ENCODE measurements at regions not wholly inside any gene's neighbourhood (a gene's known extent, or its start where the extent isn't known, plus 50 kb on each side); places are given as distances from the start of the nearest gene placed in this dataset.

DNA sequence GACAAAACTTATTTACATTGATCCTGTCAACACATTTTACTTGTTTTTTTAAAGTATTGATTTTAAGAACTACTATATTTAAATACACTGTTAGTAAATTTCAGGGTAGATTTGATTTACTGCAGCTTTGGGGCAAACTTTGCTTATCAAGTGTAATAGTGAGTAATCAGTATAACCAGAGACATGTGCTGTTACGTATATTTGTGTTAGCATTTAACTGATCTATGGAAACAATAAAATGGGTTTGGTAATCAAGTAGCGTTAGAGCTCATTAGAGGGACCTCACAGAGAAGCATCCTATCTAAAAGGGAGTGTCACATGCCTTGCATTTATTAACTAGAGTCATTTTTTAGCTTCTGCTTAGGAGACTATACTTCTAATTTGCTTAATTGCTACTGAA, 131.5 kb upstream of the ALCAM start:
- intact Hi-C loops (cut with micrococcal nuclease), result loop anchor here (10.0 kb wide), 2 partner anchors 60 to 960 kb away; no protein-coding TSS in a partner anchor
- no peaks in the 10 kb centered on the region for H3K9me3 Mint-ChIP-seq
- H3K4me3 Mint-ChIP-seq, result no peak overlapping the region
- POLR2A ChIA-PET, result no interaction called here
- DNase-seq (no peak), ATAC-seq (ENCODE audit: low read depth) (no peak)
- no peaks in the 10 kb centered on the region for H3K4me1 Mint-ChIP-seq
- H3K27me3 Mint-ChIP-seq, result peaks cover 7% of the 10 kb centered on the region
- no peaks in the 10 kb centered on the region for H3K36me3 Mint-ChIP-seq (ENCODE audit: low read depth)
- H3K27ac Mint-ChIP-seq, result no peak overlapping the region
- CTCF ChIA-PET, result no interaction called here
- TF ChIP-seq, protein P1, sequence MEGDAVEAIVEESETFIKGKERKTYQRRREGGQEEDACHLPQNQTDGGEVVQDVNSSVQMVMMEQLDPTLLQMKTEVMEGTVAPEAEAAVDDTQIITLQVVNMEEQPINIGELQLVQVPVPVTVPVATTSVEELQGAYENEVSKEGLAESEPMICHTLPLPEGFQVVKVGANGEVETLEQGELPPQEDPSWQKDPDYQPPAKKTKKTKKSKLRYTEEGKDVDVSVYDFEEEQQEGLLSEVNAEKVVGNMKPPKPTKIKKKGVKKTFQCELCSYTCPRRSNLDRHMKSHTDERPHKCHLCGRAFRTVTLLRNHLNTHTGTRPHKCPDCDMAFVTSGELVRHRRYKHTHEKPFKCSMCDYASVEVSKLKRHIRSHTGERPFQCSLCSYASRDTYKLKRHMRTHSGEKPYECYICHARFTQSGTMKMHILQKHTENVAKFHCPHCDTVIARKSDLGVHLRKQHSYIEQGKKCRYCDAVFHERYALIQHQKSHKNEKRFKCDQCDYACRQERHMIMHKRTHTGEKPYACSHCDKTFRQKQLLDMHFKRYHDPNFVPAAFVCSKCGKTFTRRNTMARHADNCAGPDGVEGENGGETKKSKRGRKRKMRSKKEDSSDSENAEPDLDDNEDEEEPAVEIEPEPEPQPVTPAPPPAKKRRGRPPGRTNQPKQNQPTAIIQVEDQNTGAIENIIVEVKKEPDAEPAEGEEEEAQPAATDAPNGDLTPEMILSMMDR (IDR thresholded peaks at IDR 0.05), result no peak

DNA sequence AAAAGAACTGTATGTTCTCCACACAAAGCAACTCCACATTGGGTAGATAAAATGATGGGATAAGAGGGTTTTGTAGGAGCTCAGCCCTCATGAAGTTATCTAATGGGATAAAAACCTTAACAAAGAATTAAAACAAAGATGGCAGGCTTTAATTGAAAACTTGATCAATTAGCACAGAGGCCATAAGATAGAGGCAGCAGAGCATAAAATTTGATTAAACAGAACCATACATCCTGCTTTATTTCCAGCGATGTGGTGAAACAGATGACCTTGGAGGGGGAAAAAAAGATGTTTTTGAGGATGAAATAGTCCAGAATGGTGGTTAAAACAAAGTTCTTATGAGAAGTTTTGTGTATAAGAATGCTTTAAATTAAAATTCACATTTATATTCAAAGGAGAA, 130.9 kb upstream of the ALCAM start:
- Mint-ChIP-seq H3K4me3 (no peak overlapping the region), H3K27ac (no peak overlapping the region), H3K36me3 (ENCODE audit: low read depth) (no peaks in the 10 kb centered on the region), H3K27me3 (peaks cover 7% of the 10 kb centered on the region), H3K9me3 (no peaks in the 10 kb centered on the region), H3K4me1 (no peaks in the 10 kb centered on the region)
- POLR2A ChIA-PET, result no interaction called here
- ATAC-seq (ENCODE audit: low read depth) (no peak), DNase-seq (no peak)
- CTCF ChIA-PET, result no interaction called here
- intact Hi-C loops (cut with micrococcal nuclease), result loop anchor here (10.0 kb wide), 2 partner anchors 59 to 961 kb away; no protein-coding TSS in a partner anchor
- TF ChIP-seq, protein P1 (IDR thresholded peaks at IDR 0.05), result no peak

DNA sequence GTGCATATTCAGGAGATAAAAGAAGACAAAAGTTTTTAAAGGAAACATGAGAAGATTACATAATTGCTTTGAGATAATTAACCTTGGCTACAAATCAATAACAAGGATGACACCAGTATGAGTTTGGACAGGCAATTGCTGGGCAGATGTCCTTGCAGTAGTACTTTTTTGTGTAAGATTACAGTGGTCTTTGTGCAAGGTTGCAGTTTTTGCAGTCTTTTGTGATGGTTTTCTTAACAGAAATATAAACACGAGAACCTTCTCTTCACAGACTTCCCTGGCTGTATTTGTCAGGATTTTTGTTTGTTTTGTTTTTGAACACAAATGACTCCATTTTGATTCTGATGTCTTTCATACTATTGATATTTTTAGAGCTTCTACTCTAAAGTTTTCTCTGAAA, 128.3 kb upstream of the ALCAM start:
- TF ChIP-seq, protein P1 (IDR thresholded peaks at IDR 0.05), result no peak
- H3K27ac Mint-ChIP-seq, result no peak overlapping the region
- DNase-seq, result no peak
- ChIA-PET CTCF (no interaction called here), POLR2A (no interaction called here)
- ATAC-seq (ENCODE audit: low read depth), result no peak
- H3K27me3 Mint-ChIP-seq, result peaks cover 8% of the 10 kb centered on the region
- H3K4me1 Mint-ChIP-seq, result no peaks in the 10 kb centered on the region
- H3K4me3 Mint-ChIP-seq, result no peak overlapping the region
- H3K9me3 Mint-ChIP-seq, result no peaks in the 10 kb centered on the region
- H3K36me3 Mint-ChIP-seq (ENCODE audit: low read depth), result no peaks in the 10 kb centered on the region
- intact Hi-C loops (cut with micrococcal nuclease), result loop anchor here (10.0 kb wide), 2 partner anchors 56 to 964 kb away; no protein-coding TSS in a partner anchor

DNA sequence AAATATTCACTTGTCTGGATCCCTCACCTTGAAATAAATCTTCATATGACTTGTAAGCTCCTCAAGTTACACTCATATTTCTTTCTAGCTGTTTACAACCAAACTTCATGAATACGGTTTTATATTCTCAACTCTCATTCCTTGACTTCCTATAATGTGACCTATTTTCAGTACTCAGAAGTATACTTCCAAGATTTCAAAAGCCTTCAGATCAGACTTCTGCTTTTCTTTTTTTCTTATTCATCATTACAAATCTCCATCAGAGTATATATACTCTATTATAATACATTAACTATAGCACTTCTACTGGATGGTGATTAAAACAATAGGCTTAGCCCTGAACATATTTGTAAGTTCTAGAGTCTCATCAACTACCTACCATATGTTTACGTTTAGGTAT, 123.6 kb upstream of the ALCAM start:
- peaks cover 6% of the 10 kb centered on the region for H3K27me3 Mint-ChIP-seq
- no peaks in the 10 kb centered on the region for H3K9me3 Mint-ChIP-seq
- DNase-seq, result no peak
- ChIA-PET CTCF (no interaction called here), POLR2A (no interaction called here)
- intact Hi-C loops (cut with micrococcal nuclease), result no loop called here
- TF ChIP-seq, protein P1 (IDR thresholded peaks at IDR 0.05), result no peak
- no peak for ATAC-seq (ENCODE audit: low read depth)
- no peaks in the 10 kb centered on the region for H3K4me1 Mint-ChIP-seq
- H3K36me3 Mint-ChIP-seq (ENCODE audit: low read depth), result no peaks in the 10 kb centered on the region
- H3K27ac Mint-ChIP-seq, result no peak overlapping the region
- H3K4me3 Mint-ChIP-seq, result no peak overlapping the region

DNA sequence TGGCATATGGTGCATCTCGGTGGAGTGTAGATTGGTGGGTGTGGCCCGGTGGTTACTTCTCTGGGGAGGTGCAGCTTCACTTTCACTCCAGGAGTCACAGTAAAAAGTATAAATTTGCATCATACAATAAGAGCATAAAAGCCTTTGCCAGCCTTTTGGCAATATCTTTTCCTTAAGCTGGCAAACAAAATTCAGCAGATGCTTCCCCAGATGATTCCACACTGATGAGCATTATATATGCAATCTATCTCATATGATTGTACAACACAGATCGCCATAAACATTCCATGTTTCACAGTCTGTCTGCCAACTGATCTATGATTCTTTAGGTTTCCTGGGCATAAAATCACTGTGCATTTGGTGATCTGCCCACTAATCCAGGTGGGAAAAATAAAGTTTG, 120.2 kb upstream of the ALCAM start:
- H3K27me3 Mint-ChIP-seq, result no peaks in the 10 kb centered on the region
- no peaks in the 10 kb centered on the region for H3K36me3 Mint-ChIP-seq (ENCODE audit: low read depth)
- DNase-seq (no peak), ATAC-seq (ENCODE audit: low read depth) (no peak)
- ChIA-PET CTCF (interaction anchor here (1.2 kb wide), 1 partner anchor 19 kb away, joined by 3 read pairs; no protein-coding TSS in a partner anchor), POLR2A (no interaction called here)
- no peaks in the 10 kb centered on the region for H3K4me1 Mint-ChIP-seq
- intact Hi-C loops (cut with micrococcal nuclease), result no loop called here
- TF ChIP-seq, protein P1 (IDR thresholded peaks at IDR 0.05), result no peak
- no peak overlapping the region for H3K27ac Mint-ChIP-seq
- no peaks in the 10 kb centered on the region for H3K9me3 Mint-ChIP-seq
- no peak overlapping the region for H3K4me3 Mint-ChIP-seq
